ENCODE measurements at regions not wholly inside any gene's neighbourhood (a gene's known extent, or its start where the extent isn't known, plus 50 kb on each side); places are given as distances from the start of the nearest gene placed in this dataset.
A peak's percentile ranks its signal among the peaks of the same experiment; 100 is the strongest.

GRCh38 chr15:68871507-68871906, 50.8 kb upstream of the ANP32A start:
- Histone ChIP-seq H4K20me1 (ENCODE audit: insufficient read depth, low read length) (no peaks in the 10 kb centered on the region), H3K27me3 (ENCODE audit: insufficient read depth, low read length) (no peaks in the 10 kb centered on the region), H2AFZ (ENCODE audit: low read length) (no peak overlapping the region), H3K9me3 (ENCODE audit: low read length) (no peaks in the 10 kb centered on the region), H3K9ac (ENCODE audit: low read length) (no peak overlapping the region), H3K36me3 (ENCODE audit: insufficient read depth, low read length) (no peaks in the 10 kb centered on the region), H3K4me1 (ENCODE audit: insufficient read depth, low read length, severe bottlenecking) (no peaks in the 10 kb centered on the region), H3K4me3 (ENCODE audit: low read depth, low read length, poor library complexity, severe bottlenecking) (no peak overlapping the region), H3K4me2 (ENCODE audit: low read length) (no peak overlapping the region), H3F3A (ENCODE audit: insufficient read depth, low read length) (no peaks in the 10 kb centered on the region), H3K9me2 (ENCODE audit: low read depth, low read length) (no peaks in the 10 kb centered on the region), H3K27ac (ENCODE audit: low read depth, low read length, poor library complexity, severe bottlenecking) (no peak overlapping the region), H3K79me2 (ENCODE audit: insufficient read depth, low read length) (no peaks in the 10 kb centered on the region)
- no peak for TF ChIP-seq CTCF (IDR thresholded peaks at IDR 0.05; ENCODE audit: low read length)
- no peak for TF ChIP-seq EZH2 (IDR thresholded peaks at IDR 0.05; ENCODE audit: borderline replicate concordance, low read length)

DNA sequence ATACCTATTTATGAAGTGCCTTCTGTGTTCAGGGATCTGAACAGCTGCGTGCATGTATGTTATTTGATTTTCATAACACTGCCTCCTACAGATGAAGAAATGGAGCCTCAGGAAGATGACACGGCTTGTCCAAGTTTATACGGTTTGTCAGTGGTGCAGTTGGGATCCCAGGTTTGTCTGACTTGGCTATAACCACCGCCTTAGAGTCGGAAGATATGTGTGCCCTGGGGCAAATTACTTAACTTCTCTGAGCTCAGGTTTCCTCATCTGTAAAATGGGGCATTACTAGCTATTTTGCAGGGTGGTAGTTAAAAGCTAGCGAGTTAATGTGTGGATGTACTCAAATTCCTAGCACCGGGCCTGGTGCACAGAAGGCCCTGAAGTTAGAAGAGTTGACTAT, 54.1 kb upstream of the ANP32A start:
- Histone ChIP-seq H3K4me1 (ENCODE audit: insufficient read depth, low read length, severe bottlenecking) (no peaks in the 10 kb centered on the region), H3K27ac (ENCODE audit: low read depth, low read length, poor library complexity, severe bottlenecking) (no peak overlapping the region), H3K9ac (ENCODE audit: low read length) (no peak overlapping the region), H3K36me3 (ENCODE audit: insufficient read depth, low read length) (no peaks in the 10 kb centered on the region), H3F3A (ENCODE audit: insufficient read depth, low read length) (no peaks in the 10 kb centered on the region), H3K79me2 (ENCODE audit: insufficient read depth, low read length) (no peaks in the 10 kb centered on the region), H3K9me3 (ENCODE audit: low read length) (no peaks in the 10 kb centered on the region), H3K4me3 (ENCODE audit: low read depth, low read length, poor library complexity, severe bottlenecking) (no peak overlapping the region), H4K20me1 (ENCODE audit: insufficient read depth, low read length) (no peaks in the 10 kb centered on the region), H3K9me2 (ENCODE audit: low read depth, low read length) (no peaks in the 10 kb centered on the region), H3K4me2 (ENCODE audit: low read length) (no peak overlapping the region), H2AFZ (ENCODE audit: low read length) (no peak overlapping the region), H3K27me3 (ENCODE audit: insufficient read depth, low read length) (no peaks in the 10 kb centered on the region)
- peak; percentile 5; the same call in 1 of the 2 replicates for TF ChIP-seq CTCF (IDR thresholded peaks at IDR 0.05; ENCODE audit: low read length)
- no peak for TF ChIP-seq EZH2 (IDR thresholded peaks at IDR 0.05; ENCODE audit: borderline replicate concordance, low read length)

DNA sequence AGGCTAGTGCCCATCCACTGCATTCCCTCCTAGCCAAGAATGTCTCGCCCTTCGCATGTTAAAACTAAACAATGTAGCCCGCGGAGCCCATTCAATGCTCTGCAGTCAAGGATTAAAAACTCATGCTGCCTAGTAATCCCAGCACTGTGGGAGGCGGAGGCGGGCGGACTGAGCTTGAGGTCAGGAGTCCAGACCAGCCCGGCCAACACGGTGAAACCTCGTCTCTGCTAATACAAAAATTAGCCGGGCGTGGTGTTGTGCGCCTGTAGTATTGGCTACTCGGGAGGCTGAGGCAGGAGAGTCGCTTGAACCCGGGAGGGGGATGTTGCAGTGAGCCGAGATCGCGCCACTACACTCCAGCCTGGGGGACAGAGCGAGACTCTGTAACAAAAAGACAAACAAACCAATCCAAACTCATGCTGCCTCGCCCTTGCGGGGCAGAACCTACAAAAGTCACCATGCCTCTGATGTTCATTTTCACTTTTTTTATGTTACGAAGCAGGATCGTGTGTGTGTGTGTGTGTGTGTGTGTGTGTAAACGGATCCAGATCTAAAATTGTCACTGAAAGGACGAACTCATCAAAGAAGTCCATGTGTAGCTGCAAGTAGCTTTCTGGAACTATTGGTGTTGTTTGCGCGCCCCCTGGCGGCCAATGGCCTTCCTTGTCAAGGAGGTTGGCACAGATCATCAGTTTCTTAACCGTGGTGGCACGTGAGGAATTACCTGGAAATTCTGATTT, 54.8 kb upstream of the SPESP1 start:
- Histone ChIP-seq H4K20me1 (ENCODE audit: insufficient read depth, low read length) (no peaks in the 10 kb centered on the region), H3K9me2 (ENCODE audit: low read depth, low read length) (no peaks in the 10 kb centered on the region), H3F3A (ENCODE audit: insufficient read depth, low read length) (no peaks in the 10 kb centered on the region), H3K27ac (ENCODE audit: low read depth, low read length, poor library complexity, severe bottlenecking) (no peak overlapping the region), H3K4me3 (ENCODE audit: low read depth, low read length, poor library complexity, severe bottlenecking) (no peak overlapping the region), H3K36me3 (ENCODE audit: insufficient read depth, low read length) (no peaks in the 10 kb centered on the region), H3K4me2 (ENCODE audit: low read length) (no peak overlapping the region), H3K27me3 (ENCODE audit: insufficient read depth, low read length) (no peaks in the 10 kb centered on the region), H3K9ac (ENCODE audit: low read length) (no peak overlapping the region), H2AFZ (ENCODE audit: low read length) (no peak overlapping the region), H3K9me3 (ENCODE audit: low read length) (no peaks in the 10 kb centered on the region), H3K4me1 (ENCODE audit: insufficient read depth, low read length, severe bottlenecking) (no peaks in the 10 kb centered on the region), H3K79me2 (ENCODE audit: insufficient read depth, low read length) (no peaks in the 10 kb centered on the region)
- TF ChIP-seq CTCF (IDR thresholded peaks at IDR 0.05; ENCODE audit: low read length) = peak; percentile 88
- no peak for TF ChIP-seq EZH2 (IDR thresholded peaks at IDR 0.05; ENCODE audit: borderline replicate concordance, low read length)

Measured in OCI-LY1 (cell line).